ENCODE measurements at regions not wholly inside any gene's neighbourhood (a gene's known extent, or its start where the extent isn't known, plus 50 kb on each side); places are given as distances from the start of the nearest gene placed in this dataset.

GRCh38 chr1:96036763-96037162 lies 684.8 kb upstream of the PTBP2 start:
- no peaks in the 10 kb centered on the region for H3K9me3 ChIP-seq
- H3K4me3 ChIP-seq: no peak overlapping the region
- no peak for TF ChIP-seq POLR2AphosphoS5 (IDR thresholded peaks at IDR 0.05)
- no peak for TF ChIP-seq CTCF (IDR thresholded peaks at IDR 0.05)
- no peak for TF ChIP-seq POLR2A (IDR thresholded peaks at IDR 0.05)
- no peak for TF ChIP-seq EP300 (IDR thresholded peaks at IDR 0.05)
- no peaks in the 10 kb centered on the region for H3K27me3 ChIP-seq
- ATAC-seq: no peak
- no peak overlapping the region for H3K27ac ChIP-seq
- H3K36me3 ChIP-seq: no peaks in the 10 kb centered on the region
- H3K4me1 ChIP-seq: peaks cover 0 to 8% (median 0%) of the 10 kb centered on the region in 3 donors
- 59 to 84% methylated on average over 3 of the region's 3 CpGs for WGBS, 2 donors (ENCODE audit: low coverage in 1 of 2)

DNA sequence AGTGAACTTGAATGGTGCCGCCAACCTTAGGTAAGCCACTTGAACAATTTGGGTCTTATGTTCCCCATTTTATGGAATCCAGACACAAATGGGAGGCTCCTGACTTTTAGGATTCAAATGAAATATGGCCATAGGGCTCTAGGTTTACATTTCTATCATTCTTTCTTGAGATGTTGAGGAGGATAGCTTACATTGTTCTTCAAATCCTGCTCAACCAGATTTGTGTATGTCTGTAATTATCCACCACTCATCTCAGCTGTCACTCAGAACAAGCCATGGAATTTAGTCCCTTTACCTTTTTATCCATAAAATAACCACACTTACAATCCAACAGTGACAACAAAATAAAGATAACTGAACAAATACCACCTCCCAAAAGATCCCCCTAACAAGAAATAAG lies 682.9 kb upstream of the PTBP2 start:
- TF ChIP-seq POLR2AphosphoS5 (IDR thresholded peaks at IDR 0.05): no peak
- Histone ChIP-seq H3K27ac (no peak overlapping the region), H3K36me3 (no peaks in the 10 kb centered on the region), H3K9me3 (no peaks in the 10 kb centered on the region), H3K27me3 (no peaks in the 10 kb centered on the region), H3K4me1 (peaks cover 0 to 7% (median 0%) of the 10 kb centered on the region in 3 donors), H3K4me3 (no peak overlapping the region)
- no peak for ATAC-seq
- WGBS, 2 donors (ENCODE audit: low coverage in 1 of 2): 89 to 100% methylated on average over 1 of the region's 1 CpG

GRCh38 chr1:96039910-96040309 lies 681.7 kb upstream of the PTBP2 start:
- Histone ChIP-seq H3K36me3 (no peaks in the 10 kb centered on the region), H3K9me3 (no peaks in the 10 kb centered on the region), H3K4me3 (no peak overlapping the region), H3K27me3 (no peaks in the 10 kb centered on the region), H3K27ac (no peak overlapping the region), H3K4me1 (no peaks in the 10 kb centered on the region)
- TF ChIP-seq EP300 (IDR thresholded peaks at IDR 0.05) (no peak), POLR2A (IDR thresholded peaks at IDR 0.05) (no peak), CTCF (IDR thresholded peaks at IDR 0.05) (no peak), POLR2AphosphoS5 (IDR thresholded peaks at IDR 0.05) (no peak)
- no peak for ATAC-seq

DNA sequence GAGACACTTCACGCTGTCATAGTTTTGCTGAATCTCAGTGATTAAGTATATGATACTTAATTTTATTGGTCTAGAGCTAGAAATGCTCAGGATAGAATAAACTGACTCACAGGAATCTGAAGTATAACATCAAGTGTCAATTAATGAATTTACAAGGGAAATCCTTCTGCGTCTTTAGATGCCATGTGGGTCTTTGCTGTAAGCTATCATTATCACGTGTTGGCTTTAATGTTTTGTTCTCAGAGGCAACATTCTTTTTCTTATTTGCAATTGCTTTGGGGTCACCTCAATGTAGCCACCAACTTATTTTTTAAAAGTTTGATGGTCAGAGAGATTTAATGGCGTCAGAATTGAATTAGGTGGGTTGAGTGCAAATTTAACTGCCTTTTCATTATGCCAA lies 680.1 kb upstream of the PTBP2 start:
- ATAC-seq: no peak
- no peak overlapping the region for H3K4me3 ChIP-seq
- WGBS, 2 donors (ENCODE audit: low coverage in 1 of 2): 85 to 100% methylated on average over 4 of the region's 4 CpGs
- no peaks in the 10 kb centered on the region for H3K27me3 ChIP-seq
- H3K36me3 ChIP-seq: no peaks in the 10 kb centered on the region
- no peaks in the 10 kb centered on the region for H3K4me1 ChIP-seq
- no peak for TF ChIP-seq POLR2AphosphoS5 (IDR thresholded peaks at IDR 0.05)
- TF ChIP-seq EP300 (IDR thresholded peaks at IDR 0.05): no peak
- TF ChIP-seq POLR2A (IDR thresholded peaks at IDR 0.05): no peak
- no peak for TF ChIP-seq CTCF (IDR thresholded peaks at IDR 0.05)
- no peak overlapping the region for H3K27ac ChIP-seq
- H3K9me3 ChIP-seq: no peaks in the 10 kb centered on the region

DNA sequence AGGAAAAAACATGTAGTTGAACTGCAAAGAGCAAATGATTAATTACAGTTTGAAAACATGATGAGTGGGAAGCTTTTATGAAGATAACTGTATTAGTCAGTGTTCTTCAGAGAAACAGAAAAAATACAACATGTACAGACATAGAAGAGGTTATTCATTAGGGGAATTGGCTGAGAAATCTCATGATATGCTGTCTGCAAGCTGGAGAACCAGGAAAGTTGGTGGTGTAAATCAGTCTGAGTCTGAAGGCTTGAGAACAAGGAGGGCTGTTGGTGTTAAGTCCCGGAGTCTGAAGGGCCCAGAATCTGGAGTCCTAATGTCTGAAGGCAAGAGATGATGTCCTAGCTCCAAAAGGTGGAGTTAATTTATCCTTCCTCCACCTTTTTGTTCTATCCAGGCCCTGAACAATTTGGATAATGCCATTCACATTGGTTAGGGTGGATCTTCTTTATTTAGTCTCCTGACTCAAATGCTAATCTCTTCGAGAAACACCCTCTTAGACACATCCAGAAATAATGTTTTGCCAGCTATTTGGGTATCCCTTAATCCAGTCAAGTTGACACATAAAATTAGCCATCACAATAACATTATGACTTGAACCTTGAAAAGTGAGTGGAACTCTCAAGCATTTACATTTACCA lies 672.9 kb upstream of the PTBP2 start:
- no peaks in the 10 kb centered on the region for H3K27me3 ChIP-seq
- ATAC-seq: no peak
- H3K9me3 ChIP-seq: no peaks in the 10 kb centered on the region
- no peaks in the 10 kb centered on the region for H3K4me1 ChIP-seq
- no peak overlapping the region for H3K4me3 ChIP-seq
- H3K36me3 ChIP-seq: no peaks in the 10 kb centered on the region
- WGBS, 2 donors (ENCODE audit: low coverage in 1 of 2): 71 to 91% methylated on average over 2 of the region's 2 CpGs
- H3K27ac ChIP-seq: no peak overlapping the region
- no peak for TF ChIP-seq POLR2AphosphoS5 (IDR thresholded peaks at IDR 0.05)
- TF ChIP-seq POLR2A (IDR thresholded peaks at IDR 0.05): no peak
- TF ChIP-seq EP300 (IDR thresholded peaks at IDR 0.05): no peak
- TF ChIP-seq CTCF (IDR thresholded peaks at IDR 0.05): no peak
